Sigmoid colon (tissue), 6 donors: ENCODE measurements at regions not wholly inside any gene's neighbourhood (a gene's known extent, or its start where the extent isn't known, plus 50 kb on each side); places are given as distances from the start of the nearest gene placed in this dataset.
"Not testable (repeated sequence)": the region's sequence is repeated elsewhere in the genome, so short reads cannot be mapped to it uniquely, and the experiment has no call there.

Experiments
- DNase-seq: peaks from one replicate; pipeline ENCODE4 v3.0.0-alpha.2; 2019
- H3K27ac ChIP-seq, 4 donors: fragments of 200-600 bp; sonication (generic); one replicate each; pipeline ENCODE4 v1.5.1; 2016 to 2019; ENCODE audit warnings: mild to moderate bottlenecking in 1 of 4
- H3K27me3 ChIP-seq, 3 donors: fragments of 200-600 bp; sonication (generic); one replicate each; pipeline ENCODE4 v1.5.1; 2019; ENCODE audit warnings: mild to moderate bottlenecking in 1 of 3
- H3K36me3 ChIP-seq, 4 donors: fragments of 200-600 bp; sonication (generic); one replicate each; pipeline ENCODE4 v1.5.1; 2016 to 2019
- H3K4me1 ChIP-seq, 4 donors: fragments of 200-600 bp; sonication (generic); one replicate each; pipeline ENCODE4 v1.5.1; 2017 to 2019
- H3K4me3 ChIP-seq, 4 donors: fragments of 200-600 bp; sonication (generic); one replicate each; pipeline ENCODE4 v1.5.1; 2017 to 2019; ENCODE audit warnings: mild to moderate bottlenecking in 2 of 4, moderate library complexity in 1 of 4
- H3K9me3 ChIP-seq, 4 donors: fragments of 200-600 bp in 3 of 4; sonication (generic) in 3 of 4; one replicate each; pipeline versions ENCODE4 v1.5.1 to v1.6.1; 2013 to 2019
- CTCF ChIP-seq, 4 experiments: fragments of 450-650 bp in 3 of 4; fragments of 200-600 bp in 1 of 4; IDR thresholded peaks; one replicate each; pipeline ENCODE4 v1.5.1; 2016 to 2019; ENCODE audit warnings: antibody characterized with exemption in 4 of 4, mild to moderate bottlenecking in 3 of 4, moderate library complexity in 2 of 4
- EP300 ChIP-seq, 4 donors: sonication (generic); formaldehyde crosslinking; IDR thresholded peaks; one replicate each; pipeline ENCODE4 v1.6.1; 2017; ENCODE audit warnings: antibody characterized with exemption in 4 of 4
- POLR2A ChIP-seq, 2 donors: fragments of 450-650 bp; IDR thresholded peaks; one replicate each; pipeline ENCODE4 v1.6.1; 2016; ENCODE audit warnings: antibody characterized with exemption in 2 of 2, mild to moderate bottlenecking in 2 of 2, moderate library complexity in 2 of 2
- POLR2AphosphoS5 ChIP-seq, 4 donors: sonication (generic); formaldehyde crosslinking; IDR thresholded peaks; one replicate each; pipeline ENCODE4 v1.6.1; 2017; ENCODE audit warnings: antibody characterized with exemption in 4 of 4
- WGBS, 2 donors: extraction: QIAGEN DNeasy Blood & Tissue Kit; methylation state at CpG; one replicate each; pipeline ENCODE4 v1.1.7; 2013; 5-methylcytosine and 5-hydroxymethylcytosine counted together
- intact Hi-C: fragments of 100-400 bp; cut with DNase I; formaldehyde crosslinking; loops from one replicate; pipeline ENCODE4 v1.15.1; 2023
- donor health status: healthy with polysubstance abuse.
- donor health status: healthy.

DNA sequence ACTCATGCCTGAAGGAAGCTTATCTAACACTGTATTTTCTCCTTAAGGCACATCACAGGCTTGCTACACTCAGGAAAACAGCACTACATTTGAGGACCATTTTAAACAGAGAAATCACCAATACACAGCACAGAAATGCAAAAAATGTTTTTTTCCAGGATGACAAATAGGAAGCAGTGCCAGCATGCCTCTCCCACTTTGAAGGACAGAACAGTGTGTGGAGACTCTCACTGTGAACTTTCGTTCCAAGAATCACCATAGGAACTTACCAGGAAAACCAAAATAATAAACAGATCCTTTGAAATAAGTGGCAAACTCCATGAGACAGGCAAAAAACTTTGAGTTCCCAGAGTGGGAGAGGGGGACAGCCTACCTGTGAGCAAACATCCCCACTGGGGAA lies 217.8 kb upstream of the MAST4 start:
- DNase-seq = no peak
- H3K36me3 ChIP-seq = no peaks in the 10 kb centered on the region
- H3K4me1 ChIP-seq = no peaks in the 10 kb centered on the region
- WGBS, 2 donors = 58 to 85% methylated on average over 1 of the region's 1 CpG
- intact Hi-C loops = no loop called here
- no peak overlapping the region for H3K27ac ChIP-seq
- peaks cover 0 to 3% (median 0%) of the 10 kb centered on the region in 4 donors for H3K9me3 ChIP-seq
- TF ChIP-seq POLR2AphosphoS5 (IDR thresholded peaks at IDR 0.05) (no peak), POLR2A (IDR thresholded peaks at IDR 0.05) (no peak)
- H3K27me3 ChIP-seq = no peaks in the 10 kb centered on the region
- no peak overlapping the region for H3K4me3 ChIP-seq

DNA sequence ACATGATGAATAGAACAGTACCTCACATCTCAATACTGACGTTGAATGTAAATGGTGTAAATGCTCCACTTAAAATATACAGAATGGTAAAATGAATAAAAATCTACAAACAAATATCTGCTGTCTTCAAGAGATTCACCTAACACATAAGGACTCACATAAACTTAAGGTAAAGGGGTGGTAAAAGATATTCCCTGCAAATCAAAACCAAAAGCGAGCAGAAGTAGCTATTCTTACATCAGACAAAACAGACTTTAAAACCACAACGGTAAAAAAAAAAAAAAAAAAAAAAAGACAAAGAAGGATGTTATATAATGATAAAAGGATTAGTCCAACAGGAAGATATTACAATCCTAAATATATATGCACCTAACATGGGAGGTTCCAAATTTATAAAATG lies 214.0 kb upstream of the MAST4 start:
- no peak overlapping the region for H3K27ac ChIP-seq
- H3K4me3 ChIP-seq = no peak overlapping the region
- WGBS, 2 donors = 72 to 82% methylated on average over 3 of the region's 3 CpGs
- H3K9me3 ChIP-seq = peaks cover 0 to 3% (median 0%) of the 10 kb centered on the region in 4 donors
- no peaks in the 10 kb centered on the region for H3K36me3 ChIP-seq
- H3K27me3 ChIP-seq = no peaks in the 10 kb centered on the region
- intact Hi-C loops = no loop called here
- DNase-seq = no peak
- no peak for TF ChIP-seq POLR2AphosphoS5 (IDR thresholded peaks at IDR 0.05)
- no peak for TF ChIP-seq EP300 (IDR thresholded peaks at IDR 0.05)
- TF ChIP-seq CTCF (IDR thresholded peaks at IDR 0.05) = no peak
- TF ChIP-seq POLR2A (IDR thresholded peaks at IDR 0.05) = no peak
- H3K4me1 ChIP-seq = no peaks in the 10 kb centered on the region

GRCh38 chr5:66405145-66405544 lies 191.0 kb upstream of the MAST4 start:
- H3K27ac ChIP-seq, H3K36me3 ChIP-seq, intact Hi-C loops, H3K4me3 ChIP-seq, H3K4me1 ChIP-seq, H3K9me3 ChIP-seq, H3K27me3 ChIP-seq, DNase-seq: not testable (repeated sequence)
- 84 to 88% methylated on average over 3 of the region's 3 CpGs for WGBS, 2 donors

DNA sequence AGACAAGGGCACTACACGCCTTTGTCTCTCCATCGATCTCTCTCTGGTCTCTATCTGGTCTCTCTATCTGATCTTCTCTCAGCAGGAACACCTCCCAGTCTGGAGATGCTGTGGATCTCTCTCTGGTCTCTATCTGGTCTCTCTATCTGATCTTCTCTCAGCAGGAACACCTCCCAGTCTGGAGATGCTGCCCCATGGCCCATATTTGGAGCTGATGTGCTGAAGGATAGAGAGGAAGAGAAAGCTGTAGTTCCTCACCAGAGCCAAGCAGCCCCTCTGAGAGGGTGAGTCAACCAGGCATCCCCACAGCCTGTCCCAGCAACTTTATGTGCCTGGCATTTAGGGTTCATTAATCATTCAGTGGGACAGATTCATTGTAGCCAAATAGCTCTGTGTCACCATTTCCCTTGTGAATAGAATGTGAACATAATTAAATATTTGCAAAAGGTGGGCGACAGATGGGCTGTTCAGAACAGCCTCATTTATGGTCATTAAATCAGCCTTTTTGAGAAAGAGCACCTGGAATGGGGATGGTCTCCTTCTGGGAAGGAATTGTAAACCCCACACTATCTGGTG lies 189.3 kb upstream of the MAST4 start:
- no peaks in the 10 kb centered on the region for H3K9me3 ChIP-seq
- no peaks in the 10 kb centered on the region for H3K4me1 ChIP-seq
- H3K27ac ChIP-seq = no peak overlapping the region
- H3K27me3 ChIP-seq = no peaks in the 10 kb centered on the region
- DNase-seq = no peak
- H3K36me3 ChIP-seq = no peaks in the 10 kb centered on the region
- TF ChIP-seq POLR2AphosphoS5 (IDR thresholded peaks at IDR 0.05) = no peak
- TF ChIP-seq POLR2A (IDR thresholded peaks at IDR 0.05) = no peak
- no peak for TF ChIP-seq CTCF (IDR thresholded peaks at IDR 0.05)
- 44 to 56% methylated on average over 3 of the region's 3 CpGs for WGBS, 2 donors
- no peak overlapping the region for H3K4me3 ChIP-seq
- intact Hi-C loops = no loop called here

DNA sequence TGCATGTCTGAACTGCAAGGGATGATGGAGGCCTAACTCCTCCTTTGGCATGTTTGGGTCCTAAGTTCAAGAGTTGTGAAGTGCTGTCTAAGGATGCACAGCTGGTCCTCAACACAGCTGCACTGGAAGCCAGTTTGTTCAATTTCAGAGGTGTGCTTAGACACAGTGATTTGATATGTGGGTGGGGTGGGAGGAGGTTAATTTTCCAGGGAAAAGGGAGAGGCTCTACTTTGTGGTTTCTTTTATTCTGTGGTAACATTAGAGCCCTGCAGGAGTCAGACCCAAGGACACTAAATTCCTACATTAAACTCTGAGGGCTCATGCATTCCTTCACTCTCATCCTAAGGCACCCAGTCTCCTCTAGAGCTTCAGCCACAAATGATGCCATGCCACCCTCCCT lies 188.4 kb upstream of the MAST4 start:
- intact Hi-C loops = no loop called here
- Histone ChIP-seq H3K36me3 (no peaks in the 10 kb centered on the region), H3K27ac (no peak overlapping the region), H3K27me3 (no peaks in the 10 kb centered on the region), H3K4me1 (no peaks in the 10 kb centered on the region), H3K9me3 (no peaks in the 10 kb centered on the region), H3K4me3 (no peak overlapping the region)
- TF ChIP-seq POLR2A (IDR thresholded peaks at IDR 0.05) (no peak), CTCF (IDR thresholded peaks at IDR 0.05) (no peak), POLR2AphosphoS5 (IDR thresholded peaks at IDR 0.05) (no peak), EP300 (IDR thresholded peaks at IDR 0.05) (no peak)
- no peak for DNase-seq

GRCh38 chr5:66408576-66408975 lies 187.6 kb upstream of the MAST4 start:
- H3K9me3 ChIP-seq = no peaks in the 10 kb centered on the region
- 65 to 90% methylated on average over 5 of the region's 5 CpGs for WGBS, 2 donors
- TF ChIP-seq EP300 (IDR thresholded peaks at IDR 0.05) = no peak
- TF ChIP-seq POLR2AphosphoS5 (IDR thresholded peaks at IDR 0.05) = no peak
- no peak for TF ChIP-seq POLR2A (IDR thresholded peaks at IDR 0.05)
- TF ChIP-seq CTCF (IDR thresholded peaks at IDR 0.05) = no peak
- H3K27ac ChIP-seq = no peak overlapping the region
- no peaks in the 10 kb centered on the region for H3K27me3 ChIP-seq
- no peak for DNase-seq
- H3K4me3 ChIP-seq = no peak overlapping the region
- no peaks in the 10 kb centered on the region for H3K4me1 ChIP-seq
- intact Hi-C loops = no loop called here
- no peaks in the 10 kb centered on the region for H3K36me3 ChIP-seq
